Central memory CD8-positive, alpha-beta T cell (primary cell): ENCODE measurements at regions not wholly inside any gene's neighbourhood (a gene's known extent, or its start where the extent isn't known, plus 50 kb on each side); places are given as distances from the start of the nearest gene placed in this dataset.

Experiments used
- ATAC-seq: fragments of 150-1000 bp; cut with Tn5 transposase; replicated peaks from 2 replicates; pipeline ENCODE4 v1.10.0; 2022; ENCODE audit warnings: mild to moderate bottlenecking, moderate FRiP score, moderate number of reproducible peaks; ENCODE audit not compliant: poor library complexity, severe bottlenecking; ENCODE audit errors: extremely low read depth
- DNase-seq, 2 donors: peaks; one replicate each; pipeline ENCODE4 v3.0.0; 2021; ENCODE audit warnings: low spot score in 2 of 2
- H3K27ac Mint-ChIP-seq: one replicate; pipeline ENCODE4 v1.8.0; 2022; ENCODE audit warnings: low read depth, mild to moderate bottlenecking, moderate library complexity, mixed read lengths
- H3K27me3 Mint-ChIP-seq: one replicate; pipeline ENCODE4 v1.8.0; 2022; ENCODE audit warnings: mixed read lengths
- H3K36me3 Mint-ChIP-seq: one replicate; pipeline ENCODE4 v1.8.0; 2022; ENCODE audit warnings: mild to moderate bottlenecking, moderate library complexity, mixed read lengths; ENCODE audit not compliant: insufficient read depth
- H3K4me1 Mint-ChIP-seq: one replicate; pipeline ENCODE4 v1.8.0; 2022; ENCODE audit warnings: mixed read lengths
- H3K4me3 Mint-ChIP-seq: one replicate; pipeline ENCODE4 v1.8.0; 2022; ENCODE audit warnings: mild to moderate bottlenecking, moderate library complexity, mixed read lengths
- H3K9me3 Mint-ChIP-seq: one replicate; pipeline ENCODE4 v1.8.0; 2022; ENCODE audit warnings: mixed read lengths

DNA sequence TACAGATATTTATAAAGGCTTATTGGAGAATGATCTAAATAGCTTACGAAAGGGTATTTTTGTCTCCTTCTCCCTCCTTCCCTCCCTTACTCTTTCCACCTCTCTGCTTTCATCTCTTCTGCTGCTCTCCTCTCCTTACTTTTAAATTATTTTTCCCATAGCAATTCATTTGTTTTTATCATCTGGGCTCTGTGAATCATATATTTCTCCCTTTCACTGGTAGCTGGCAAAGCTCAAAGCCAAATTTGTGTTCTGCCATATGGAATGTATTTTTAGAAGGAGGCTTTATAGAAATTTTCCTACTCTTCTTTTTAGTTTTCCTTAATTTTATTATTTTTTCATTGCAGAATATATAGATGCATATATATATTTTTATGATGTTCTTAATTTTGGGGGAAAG lies 385.8 kb downstream of the C3orf38 start:
- DNase-seq: no peak
- no peaks in the 10 kb centered on the region for H3K4me1 Mint-ChIP-seq
- H3K9me3 Mint-ChIP-seq: no peaks in the 10 kb centered on the region
- H3K4me3 Mint-ChIP-seq: no peak overlapping the region
- no peak for ATAC-seq
- no peaks in the 10 kb centered on the region for H3K36me3 Mint-ChIP-seq
- H3K27me3 Mint-ChIP-seq: no peaks in the 10 kb centered on the region
- H3K27ac Mint-ChIP-seq: no peak overlapping the region

DNA sequence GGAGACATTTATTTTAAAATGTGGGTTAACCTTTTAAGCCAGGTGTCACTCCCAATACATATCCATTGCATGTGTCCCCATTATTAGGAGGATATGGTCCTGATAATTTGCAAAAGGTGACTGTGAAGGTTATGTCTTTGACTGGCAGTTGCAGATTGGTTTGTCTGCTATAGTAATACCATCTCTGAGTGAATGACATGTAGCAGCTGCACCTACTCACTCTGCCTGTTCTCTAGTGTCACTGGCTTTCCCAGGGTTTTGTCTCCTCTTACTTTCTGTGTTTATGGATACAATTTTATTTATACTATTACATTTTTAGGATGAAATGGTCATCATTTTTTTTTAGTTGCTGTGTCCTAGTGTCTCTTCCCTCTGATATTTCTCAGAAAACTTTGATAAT lies 393.2 kb downstream of the C3orf38 start:
- Mint-ChIP-seq H3K27ac (no peak overlapping the region), H3K4me1 (no peaks in the 10 kb centered on the region), H3K9me3 (peaks cover 21% of the 10 kb centered on the region), H3K36me3 (no peaks in the 10 kb centered on the region), H3K27me3 (no peaks in the 10 kb centered on the region), H3K4me3 (no peak overlapping the region)
- DNase-seq (no peak), ATAC-seq (no peak)

DNA sequence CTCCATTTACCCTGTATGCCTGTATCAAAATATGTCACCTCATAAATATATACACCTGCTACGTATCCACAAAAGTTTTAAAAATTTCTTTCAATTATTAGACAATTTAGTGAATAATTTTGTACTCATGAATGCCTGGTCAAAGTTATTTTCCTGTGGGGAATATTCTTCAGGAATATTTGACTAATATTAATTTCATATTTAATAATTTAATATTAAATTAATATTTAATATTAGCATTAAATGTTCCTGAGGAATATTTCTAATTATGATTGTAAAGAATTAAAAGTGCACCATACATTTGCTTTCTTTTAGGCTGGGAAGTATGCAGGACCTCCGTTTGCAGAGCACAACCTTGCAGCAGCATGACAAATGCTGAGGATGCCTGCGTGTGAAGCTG lies 422.7 kb downstream of the C3orf38 start:
- Mint-ChIP-seq H3K36me3 (peaks cover 2% of the 10 kb centered on the region), H3K9me3 (peaks cover 17% of the 10 kb centered on the region), H3K4me1 (no peaks in the 10 kb centered on the region), H3K4me3 (no peak overlapping the region), H3K27me3 (no peaks in the 10 kb centered on the region), H3K27ac (no peak overlapping the region)
- no peak for ATAC-seq
- DNase-seq: no peak

DNA sequence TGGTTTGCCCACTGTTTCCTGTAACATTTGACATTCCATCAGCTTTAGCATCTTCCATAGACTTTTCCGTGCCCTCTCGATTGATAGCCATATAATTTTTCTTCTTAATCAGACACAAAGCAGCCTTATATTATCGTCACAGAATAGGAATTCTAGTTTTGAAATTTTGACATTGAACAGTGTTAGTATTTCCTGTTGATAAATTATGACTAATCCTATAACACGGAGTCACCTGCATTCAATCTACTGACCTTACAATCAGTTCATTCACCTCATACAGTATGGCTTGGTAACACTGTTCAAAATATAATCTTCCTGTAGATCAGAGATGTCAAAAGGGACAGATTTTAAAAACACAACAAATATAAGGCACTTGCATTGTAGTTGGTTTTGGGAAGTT lies 423.7 kb downstream of the C3orf38 start:
- Mint-ChIP-seq H3K9me3 (peaks cover 16% of the 10 kb centered on the region), H3K4me3 (no peak overlapping the region), H3K27ac (no peak overlapping the region), H3K36me3 (peaks cover 2% of the 10 kb centered on the region), H3K4me1 (no peaks in the 10 kb centered on the region), H3K27me3 (no peaks in the 10 kb centered on the region)
- DNase-seq (no peak), ATAC-seq (no peak)

DNA sequence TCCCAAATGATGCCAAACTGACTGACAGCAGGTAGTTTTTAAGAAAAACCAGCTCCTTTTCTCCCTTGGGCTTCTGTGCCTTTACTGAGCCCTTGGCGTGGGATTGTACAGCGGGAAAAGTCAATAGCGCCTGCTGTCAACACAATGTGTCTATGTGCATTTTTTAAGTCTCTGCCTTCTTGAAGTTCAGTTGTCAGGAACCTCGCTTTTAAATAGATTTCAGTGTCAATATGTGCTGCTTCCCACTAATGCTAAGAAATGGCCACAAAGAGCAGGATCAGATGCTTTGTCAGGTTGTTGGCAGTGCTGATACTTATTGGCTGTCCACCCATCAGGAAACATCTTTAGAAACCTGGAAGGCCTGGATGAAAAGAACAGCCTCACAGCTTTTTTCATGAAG lies 424.4 kb downstream of the C3orf38 start:
- H3K27ac Mint-ChIP-seq: no peak overlapping the region
- ATAC-seq: no peak

DNA sequence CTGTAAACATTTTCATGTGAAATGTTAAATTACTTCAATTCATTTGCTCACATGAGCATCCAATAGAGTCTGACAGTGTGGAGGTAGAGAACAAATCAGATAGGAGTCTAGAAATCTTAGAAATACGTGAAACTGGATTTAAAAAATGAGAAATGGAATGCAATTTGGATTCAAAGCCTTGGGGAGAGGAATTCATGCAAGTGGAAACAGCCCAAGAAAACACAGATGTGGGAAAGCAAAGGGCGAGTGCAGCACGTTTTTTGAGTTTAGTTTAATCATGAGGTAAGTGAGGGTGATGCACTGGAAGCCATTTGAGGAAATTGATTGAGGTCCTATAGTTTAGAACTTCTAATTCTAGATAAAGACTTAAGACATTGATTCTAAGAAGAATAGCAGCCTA lies 434.7 kb downstream of the C3orf38 start:
- ATAC-seq (no peak), DNase-seq (no peak)
- Mint-ChIP-seq H3K36me3 (no peaks in the 10 kb centered on the region), H3K4me3 (no peak overlapping the region), H3K9me3 (peaks cover 13% of the 10 kb centered on the region), H3K27me3 (no peaks in the 10 kb centered on the region), H3K27ac (no peak overlapping the region), H3K4me1 (no peaks in the 10 kb centered on the region)

More for the DNA sequence above, 424.4 kb downstream of the C3orf38 start:
- peaks cover 2% of the 10 kb centered on the region for H3K36me3 Mint-ChIP-seq
- DNase-seq: no peak
- no peaks in the 10 kb centered on the region for H3K27me3 Mint-ChIP-seq
- peaks cover 21% of the 10 kb centered on the region for H3K9me3 Mint-ChIP-seq
- H3K4me1 Mint-ChIP-seq: no peaks in the 10 kb centered on the region
- H3K4me3 Mint-ChIP-seq: no peak overlapping the region

DNA sequence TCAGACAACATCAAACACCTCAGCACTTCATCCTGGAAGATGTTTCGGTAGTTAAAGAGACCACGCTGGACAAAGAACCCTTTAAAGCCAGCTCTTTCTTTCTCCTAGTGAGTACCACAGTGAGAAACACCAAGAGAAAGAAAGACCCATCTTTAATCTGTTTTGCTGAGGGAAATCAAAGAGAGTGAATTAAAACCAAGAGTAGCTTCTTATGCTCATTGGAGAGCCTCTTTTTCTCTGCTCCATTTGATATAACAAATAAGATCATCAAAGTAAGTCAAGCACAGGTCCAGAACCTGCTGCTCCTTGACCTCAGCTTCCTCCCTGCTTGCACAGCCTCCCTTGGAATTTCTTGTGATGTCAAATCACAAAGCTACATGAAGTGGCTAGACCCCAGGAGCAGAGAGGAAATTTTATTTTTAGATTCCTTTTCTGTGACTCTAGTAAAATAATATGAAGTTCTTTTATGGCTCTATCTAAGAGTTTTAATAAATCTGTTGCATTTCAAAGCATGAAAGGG lies 436.4 kb downstream of the C3orf38 start:
- H3K27me3 Mint-ChIP-seq: no peaks in the 10 kb centered on the region
- DNase-seq (no peak), ATAC-seq (no peak)
- no peaks in the 10 kb centered on the region for H3K4me1 Mint-ChIP-seq
- no peak overlapping the region for H3K4me3 Mint-ChIP-seq
- H3K27ac Mint-ChIP-seq: no peak overlapping the region
- peaks cover 13% of the 10 kb centered on the region for H3K9me3 Mint-ChIP-seq
- no peaks in the 10 kb centered on the region for H3K36me3 Mint-ChIP-seq

DNA sequence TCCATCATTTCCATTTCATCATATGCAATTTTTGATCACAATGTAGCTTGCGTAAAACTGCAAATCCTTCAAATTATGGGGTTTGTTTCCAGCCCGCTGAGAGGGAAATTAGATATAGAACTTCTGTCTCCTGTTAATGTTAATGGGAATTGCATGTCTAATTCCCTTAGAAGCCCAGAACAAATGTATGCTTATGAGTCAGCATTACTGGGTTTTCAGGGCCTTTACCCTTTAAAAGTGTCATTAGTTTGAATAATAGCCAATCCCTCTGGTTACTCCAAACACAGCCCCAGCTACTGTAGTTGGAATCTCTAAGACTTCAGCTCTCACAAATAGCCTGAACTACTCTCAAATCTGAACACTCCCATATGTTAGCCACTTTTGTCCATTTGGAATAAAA lies 439.4 kb downstream of the C3orf38 start:
- ATAC-seq: no peak

DNA sequence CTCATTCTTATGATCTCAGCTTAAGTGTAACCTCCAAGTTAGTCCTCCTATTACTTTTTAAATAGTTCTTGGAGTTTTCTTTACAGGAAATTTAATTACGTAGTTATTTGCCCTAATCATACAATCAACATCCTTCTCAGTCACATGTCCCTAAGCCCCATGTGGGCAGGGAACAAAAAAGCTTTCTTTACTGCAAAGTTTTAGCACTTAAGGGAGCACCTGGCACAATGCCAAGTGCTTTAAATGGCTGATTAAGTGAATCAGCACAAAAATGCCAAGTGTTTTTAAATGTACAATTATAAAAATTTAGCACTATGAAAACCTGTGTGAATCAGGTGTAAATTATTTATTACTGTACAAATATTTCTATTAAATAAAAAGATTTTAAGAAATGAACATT lies 445.3 kb downstream of the C3orf38 start:
- no peak for DNase-seq
- H3K27ac Mint-ChIP-seq: no peak overlapping the region
- H3K4me1 Mint-ChIP-seq: no peaks in the 10 kb centered on the region
- ATAC-seq: no peak
- H3K9me3 Mint-ChIP-seq: peaks cover 20% of the 10 kb centered on the region
- no peaks in the 10 kb centered on the region for H3K27me3 Mint-ChIP-seq
- no peak overlapping the region for H3K4me3 Mint-ChIP-seq
- no peaks in the 10 kb centered on the region for H3K36me3 Mint-ChIP-seq

More for the DNA sequence above, 439.4 kb downstream of the C3orf38 start:
- peaks cover 17% of the 10 kb centered on the region for H3K9me3 Mint-ChIP-seq
- no peaks in the 10 kb centered on the region for H3K27me3 Mint-ChIP-seq
- no peak for DNase-seq
- no peaks in the 10 kb centered on the region for H3K4me1 Mint-ChIP-seq
- H3K36me3 Mint-ChIP-seq: no peaks in the 10 kb centered on the region
- H3K4me3 Mint-ChIP-seq: no peak overlapping the region
- H3K27ac Mint-ChIP-seq: no peak overlapping the region

DNA sequence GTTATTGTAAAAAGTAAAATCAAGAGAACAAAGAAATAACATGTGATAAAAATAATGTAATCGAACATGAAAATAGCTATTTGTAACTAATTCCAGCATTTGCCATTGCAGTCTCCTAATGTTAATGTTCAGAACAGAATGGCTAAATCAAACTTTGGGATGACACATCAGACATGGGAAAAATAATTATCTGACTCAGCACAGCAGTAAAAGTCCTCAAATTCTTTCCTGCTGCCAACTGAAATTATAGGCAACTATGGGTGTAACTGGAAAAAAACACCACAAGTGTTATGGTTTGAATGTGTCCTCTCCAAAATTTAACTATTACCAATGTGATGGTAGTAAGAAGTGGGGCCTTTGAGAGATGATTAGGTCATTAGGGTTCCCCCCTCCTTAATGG lies 446.7 kb downstream of the C3orf38 start:
- no peak for ATAC-seq

DNA sequence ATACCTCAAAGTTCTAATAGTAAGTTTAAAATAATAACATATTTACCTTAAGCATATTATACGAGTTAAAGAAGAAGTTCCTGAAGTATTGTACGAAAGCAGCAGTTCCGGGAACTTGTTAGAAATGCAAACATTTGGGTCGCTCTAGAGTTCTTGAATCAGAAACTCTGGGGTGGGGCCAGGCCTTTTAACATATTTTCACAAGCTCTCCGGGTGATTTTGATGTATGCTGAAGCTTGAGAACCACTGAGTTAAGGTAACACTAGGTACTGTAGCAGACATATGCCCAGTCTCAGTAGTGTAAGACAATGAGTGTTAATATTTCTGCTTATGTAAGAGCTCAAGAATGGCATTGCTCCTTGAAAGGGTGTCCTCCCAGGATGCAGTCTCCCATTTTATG lies 461.1 kb downstream of the C3orf38 start:
- ATAC-seq (no peak), DNase-seq (no peak)
- Mint-ChIP-seq H3K9me3 (peaks cover 12% of the 10 kb centered on the region), H3K4me1 (no peaks in the 10 kb centered on the region), H3K27me3 (no peaks in the 10 kb centered on the region), H3K27ac (no peak overlapping the region), H3K36me3 (no peaks in the 10 kb centered on the region), H3K4me3 (no peak overlapping the region)

More for the DNA sequence above, 446.7 kb downstream of the C3orf38 start:
- Mint-ChIP-seq H3K36me3 (no peaks in the 10 kb centered on the region), H3K4me3 (no peak overlapping the region), H3K27me3 (no peaks in the 10 kb centered on the region), H3K4me1 (no peaks in the 10 kb centered on the region), H3K9me3 (peaks cover 25% of the 10 kb centered on the region), H3K27ac (no peak overlapping the region)
- DNase-seq: no peak

DNA sequence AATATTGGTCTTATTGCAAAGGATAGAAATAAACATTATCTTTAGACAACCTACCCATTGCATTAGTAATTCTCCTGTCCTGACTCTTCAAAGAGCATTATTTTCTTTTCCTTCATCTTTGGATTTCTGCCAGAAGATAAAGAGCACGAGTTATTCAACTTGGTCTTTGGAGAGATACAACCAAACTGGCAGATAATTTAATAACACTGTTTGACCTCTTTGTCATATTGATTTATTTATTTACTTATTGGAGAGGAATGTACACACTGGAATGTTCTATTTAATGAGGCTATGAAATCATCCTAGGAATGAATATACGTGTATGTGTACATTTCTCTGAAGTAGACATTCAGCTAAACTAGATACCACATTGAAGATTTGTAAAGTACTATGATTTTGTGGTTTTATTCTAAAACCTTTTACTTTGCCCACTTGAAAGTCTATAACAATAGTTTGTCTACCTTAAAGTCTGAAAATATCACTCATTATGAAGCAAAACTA lies 462.1 kb downstream of the C3orf38 start:
- H3K27ac Mint-ChIP-seq: no peak overlapping the region
- ATAC-seq (no peak), DNase-seq (no peak)
- H3K36me3 Mint-ChIP-seq: no peaks in the 10 kb centered on the region
- no peaks in the 10 kb centered on the region for H3K27me3 Mint-ChIP-seq
- H3K4me3 Mint-ChIP-seq: no peak overlapping the region
- H3K4me1 Mint-ChIP-seq: no peaks in the 10 kb centered on the region
- peaks cover 10% of the 10 kb centered on the region for H3K9me3 Mint-ChIP-seq

DNA sequence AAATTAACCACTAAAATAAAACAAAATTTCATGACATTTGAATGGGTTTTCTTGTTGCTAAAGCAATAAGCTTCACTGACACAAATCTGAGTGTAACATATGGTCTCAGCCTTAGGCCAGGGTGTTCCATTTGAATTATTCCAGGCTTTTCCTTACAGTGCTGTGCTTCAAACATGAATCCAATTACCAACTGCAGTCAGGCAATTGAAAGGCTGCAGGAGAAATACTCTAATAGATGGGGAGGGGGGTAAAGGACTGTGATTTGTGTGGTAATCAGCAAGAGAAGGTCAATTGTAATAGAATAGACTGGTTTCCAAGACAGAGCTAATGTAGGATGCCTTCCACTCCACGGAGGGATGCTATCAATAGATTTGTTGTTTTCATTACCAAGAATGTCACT lies 466.7 kb downstream of the C3orf38 start:
- Mint-ChIP-seq H3K36me3 (no peaks in the 10 kb centered on the region), H3K9me3 (peaks cover 18% of the 10 kb centered on the region), H3K4me1 (no peaks in the 10 kb centered on the region), H3K27me3 (no peaks in the 10 kb centered on the region), H3K4me3 (no peak overlapping the region), H3K27ac (no peak overlapping the region)
- ATAC-seq (no peak), DNase-seq (no peak)

DNA sequence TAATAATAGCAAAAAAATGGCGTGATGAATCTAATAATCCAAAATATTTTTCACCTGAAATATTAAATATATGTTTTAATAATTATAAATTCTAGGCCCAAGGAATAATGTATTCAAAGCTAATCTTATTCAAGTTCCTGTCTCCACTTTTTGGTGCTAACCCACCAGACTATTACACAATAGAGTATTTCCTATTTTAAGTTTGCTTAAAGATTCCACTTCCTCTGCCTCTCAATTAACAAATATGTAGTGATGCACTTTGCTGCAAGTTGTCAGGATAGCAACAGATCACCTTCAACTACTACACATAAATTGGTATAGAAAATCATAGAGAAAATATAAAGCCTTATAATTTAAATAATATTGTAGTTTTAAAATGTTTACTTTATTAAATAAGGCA lies 467.5 kb downstream of the C3orf38 start:
- ATAC-seq: no peak
- H3K4me3 Mint-ChIP-seq: no peak overlapping the region
- DNase-seq: no peak

More for the DNA sequence above, 467.5 kb downstream of the C3orf38 start:
- Mint-ChIP-seq H3K36me3 (no peaks in the 10 kb centered on the region), H3K9me3 (peaks cover 18% of the 10 kb centered on the region), H3K27me3 (no peaks in the 10 kb centered on the region), H3K27ac (no peak overlapping the region), H3K4me1 (no peaks in the 10 kb centered on the region)
